Fibroblast of skin of back (primary cell): ENCODE measurements at regions not wholly inside any gene's neighbourhood (a gene's known extent, or its start where the extent isn't known, plus 50 kb on each side); places are given as distances from the start of the nearest gene placed in this dataset.
"Not testable (repeated sequence)": the region's sequence is repeated elsewhere in the genome, so short reads cannot be mapped to it uniquely, and the experiment has no call there.

Experiments used
- DNase-seq: peaks from one replicate; pipeline ENCODE4 v3.0.0-alpha.2; 2013

DNA sequence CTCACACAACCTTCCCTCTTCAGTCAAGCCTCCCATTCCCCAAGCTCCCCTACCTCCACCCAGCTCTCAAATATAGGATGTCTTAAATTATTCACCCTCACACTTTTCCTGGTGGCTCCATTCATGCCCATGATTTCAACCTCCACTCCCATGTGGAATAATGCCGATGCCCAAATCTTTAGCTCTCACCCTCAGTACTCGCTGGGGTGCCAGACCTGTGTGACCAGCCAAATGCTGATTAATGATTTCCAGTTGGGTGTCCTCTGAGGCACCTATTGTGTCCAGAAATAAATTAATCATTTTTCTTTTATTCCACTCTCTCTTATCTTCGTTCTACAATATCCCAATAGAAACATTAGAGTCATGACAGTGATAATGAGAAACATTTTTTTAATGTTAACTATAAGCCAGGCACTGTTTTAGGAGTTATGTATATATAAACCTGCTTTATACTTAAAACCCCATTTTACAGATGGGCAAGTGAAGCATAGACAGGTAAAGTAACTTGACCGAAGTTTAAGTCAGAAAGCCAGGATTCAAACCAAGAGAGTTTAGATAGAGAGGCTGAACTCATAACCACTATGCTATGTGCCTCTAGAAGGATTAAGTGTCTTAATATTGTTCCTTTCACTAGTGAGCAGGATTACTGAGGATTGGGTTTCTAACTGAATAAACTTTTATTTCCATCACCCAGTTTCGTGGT, 209.7 kb downstream of the DUSP10 start:
- no peak for DNase-seq

DNA sequence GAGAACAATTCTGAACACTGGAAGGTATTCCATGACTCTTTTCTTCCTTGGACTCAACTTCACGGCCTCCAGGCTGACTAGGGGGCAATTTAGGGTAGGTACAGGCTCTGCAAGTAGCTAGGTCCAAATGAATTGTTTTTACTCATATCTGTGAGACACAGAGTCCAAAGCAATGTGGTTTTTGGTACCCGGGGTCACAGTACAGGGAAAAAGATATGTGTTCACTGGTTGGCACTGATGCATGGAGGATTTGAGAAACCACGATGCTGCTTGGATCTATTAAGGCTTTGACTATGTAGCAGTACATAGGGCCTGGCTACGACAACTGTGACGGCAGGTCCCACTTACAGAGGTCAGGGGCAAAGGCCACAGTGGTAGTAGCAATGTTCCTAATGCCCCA, 200.6 kb downstream of the DUSP10 start:
- no peak for DNase-seq

DNA sequence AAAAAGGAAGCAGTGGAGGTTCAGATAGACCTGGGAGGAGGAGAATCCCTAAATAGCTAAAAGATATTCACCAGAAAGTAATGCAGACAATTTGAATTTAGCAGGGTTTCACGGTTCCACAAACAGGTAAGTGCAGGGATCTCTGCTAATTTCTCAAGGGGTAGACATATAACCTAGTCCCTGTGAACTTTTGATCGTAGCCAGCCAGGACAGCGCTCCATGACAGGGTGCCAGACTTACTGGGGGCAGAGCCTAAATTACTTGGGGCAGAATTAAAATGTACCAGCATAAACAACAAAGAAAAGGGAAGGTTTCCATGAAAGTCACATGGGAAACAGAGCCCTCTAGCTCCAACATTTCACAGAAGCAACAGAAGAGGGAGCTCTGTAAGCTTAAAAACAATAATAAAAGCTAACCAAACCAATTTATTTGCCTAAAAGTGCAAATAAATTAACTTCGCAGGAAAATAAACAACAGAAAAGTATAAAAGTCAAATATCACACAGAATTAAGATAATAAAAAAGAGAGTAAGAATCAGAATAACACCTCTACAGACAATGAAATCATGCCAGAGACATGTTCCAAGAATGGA, 198.3 kb downstream of the DUSP10 start:
- DNase-seq = peak; percentile 27

DNA sequence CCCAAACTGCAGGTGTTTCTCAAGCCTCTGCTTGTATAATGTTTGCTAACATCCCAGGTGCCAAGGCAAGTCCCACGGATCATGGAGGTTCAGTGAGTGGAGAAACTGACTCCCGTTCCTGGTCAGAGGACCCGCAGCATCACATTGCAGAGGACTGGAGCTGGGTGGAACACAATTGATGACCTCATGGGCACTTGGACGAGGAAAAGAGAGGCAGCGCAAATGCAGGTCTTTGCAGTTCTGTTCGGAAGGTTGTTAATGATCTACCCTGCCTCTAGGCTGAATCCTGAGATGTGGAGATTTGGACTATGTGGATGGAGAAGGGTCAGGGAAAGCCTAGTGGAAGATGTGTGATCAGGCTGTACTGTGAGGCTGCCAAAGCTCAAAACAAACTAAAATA, 192.9 kb downstream of the DUSP10 start:
- no peak for DNase-seq

DNA sequence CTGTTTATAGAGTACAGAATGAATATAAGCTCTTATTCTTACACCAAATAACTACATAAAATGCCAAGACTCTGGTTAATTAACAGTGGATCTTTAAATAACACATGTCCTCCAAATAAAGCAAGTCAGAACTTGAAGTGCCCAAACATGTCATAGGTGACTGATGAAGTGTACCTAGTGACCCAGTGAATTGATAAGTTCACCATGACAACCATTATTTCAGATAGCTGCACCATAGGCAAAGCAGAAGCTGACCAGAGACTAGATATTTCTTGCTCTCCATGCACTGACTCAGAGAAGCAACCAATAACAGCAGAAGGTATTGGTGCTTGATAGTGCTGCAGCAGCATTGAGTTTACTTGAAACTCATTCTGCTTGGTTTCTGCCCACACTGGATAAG, 192.1 kb downstream of the DUSP10 start:
- DNase-seq = no peak

DNA sequence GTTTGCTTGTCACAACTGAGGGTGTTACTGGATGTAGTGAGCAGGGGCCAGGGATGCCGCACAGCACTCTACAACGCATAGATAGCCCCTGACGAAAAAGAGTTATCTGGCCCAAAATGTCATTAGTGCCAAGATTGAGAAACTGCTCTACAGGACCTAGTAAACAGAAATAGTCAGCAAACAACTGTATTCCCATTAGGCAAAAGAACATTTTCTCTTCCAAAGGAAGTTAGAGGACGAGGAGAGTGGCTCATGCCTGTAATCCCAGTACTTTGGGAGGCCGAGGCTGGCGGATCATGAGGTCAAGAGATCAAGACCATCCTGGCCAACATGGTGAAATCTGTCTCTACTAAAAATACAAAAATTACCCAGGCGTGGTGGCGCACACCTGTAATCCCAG, 189.1 kb downstream of the DUSP10 start:
- DNase-seq = not testable (repeated sequence)

DNA sequence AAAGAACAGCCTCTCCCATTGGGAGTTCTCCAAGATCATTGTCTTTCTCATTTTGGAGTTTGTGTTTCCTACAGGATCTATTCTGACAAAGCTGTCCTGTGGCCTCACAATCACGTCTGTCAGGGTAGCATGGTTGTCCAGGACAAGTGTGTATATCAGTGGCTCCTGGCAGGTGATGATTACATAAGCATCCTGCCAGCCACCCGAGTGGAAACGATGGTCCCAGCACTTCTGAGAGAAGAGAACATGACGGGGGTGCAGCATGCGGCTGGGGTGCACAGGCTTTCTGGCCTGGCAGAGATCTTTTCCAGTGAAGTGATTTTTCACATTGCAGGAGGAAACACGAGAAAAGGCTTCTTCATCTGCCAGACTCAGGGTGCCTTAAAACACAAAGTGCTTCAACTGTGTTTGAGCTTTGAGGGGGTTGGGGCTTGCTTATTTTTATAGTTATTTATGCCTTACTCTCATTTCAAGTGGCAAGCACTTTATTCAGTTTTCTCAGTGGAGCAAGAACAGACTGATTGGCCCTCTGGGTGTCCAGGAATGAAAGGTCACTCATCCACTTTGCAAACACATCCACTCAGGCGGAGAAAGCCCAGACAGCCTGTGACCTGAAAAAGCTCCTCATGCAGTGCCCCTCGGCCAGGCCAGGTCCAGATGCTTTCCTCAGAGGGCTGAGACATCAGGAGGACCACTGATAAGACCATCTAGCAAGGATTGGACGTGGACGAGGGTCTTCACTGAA, 186.0 kb downstream of the DUSP10 start:
- no peak for DNase-seq

DNA sequence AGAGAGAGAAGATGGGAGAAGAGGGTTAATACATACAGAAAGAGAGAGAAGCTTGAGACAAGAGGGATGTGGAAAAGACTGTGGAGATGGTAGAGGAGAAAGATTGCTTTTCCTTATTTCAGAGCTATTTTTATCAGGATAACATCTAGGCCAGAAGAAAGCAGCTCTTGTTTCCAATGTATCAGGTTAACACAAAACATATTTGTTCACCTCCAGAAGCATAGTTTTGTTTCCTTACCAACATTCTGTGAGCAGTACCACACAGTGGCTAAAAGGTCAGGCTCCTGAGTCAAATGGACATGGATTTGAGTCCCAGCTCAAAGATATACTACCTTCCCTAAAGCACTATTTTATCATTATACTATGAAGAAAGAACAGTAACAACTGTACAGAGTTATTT, 185.5 kb downstream of the DUSP10 start:
- DNase-seq = no peak

DNA sequence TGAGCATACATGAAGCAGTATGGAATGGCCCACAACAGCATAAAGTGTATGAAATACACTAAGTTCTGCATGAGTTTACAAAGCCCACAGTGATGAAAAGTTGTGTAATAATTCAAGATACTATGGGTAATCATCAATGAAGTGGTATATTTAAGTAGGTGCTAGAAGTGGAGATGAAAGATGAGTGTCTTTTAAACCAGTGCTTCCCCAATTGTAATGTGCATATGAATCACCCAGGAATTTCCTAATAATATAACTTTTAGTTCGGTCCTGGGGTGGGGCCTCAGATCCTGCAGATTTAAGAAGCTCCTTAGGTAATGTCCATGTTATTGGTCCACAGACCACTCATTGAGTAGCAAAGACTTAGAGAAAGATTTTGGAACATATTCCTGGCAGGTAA, 184.9 kb downstream of the DUSP10 start:
- DNase-seq = no peak

DNA sequence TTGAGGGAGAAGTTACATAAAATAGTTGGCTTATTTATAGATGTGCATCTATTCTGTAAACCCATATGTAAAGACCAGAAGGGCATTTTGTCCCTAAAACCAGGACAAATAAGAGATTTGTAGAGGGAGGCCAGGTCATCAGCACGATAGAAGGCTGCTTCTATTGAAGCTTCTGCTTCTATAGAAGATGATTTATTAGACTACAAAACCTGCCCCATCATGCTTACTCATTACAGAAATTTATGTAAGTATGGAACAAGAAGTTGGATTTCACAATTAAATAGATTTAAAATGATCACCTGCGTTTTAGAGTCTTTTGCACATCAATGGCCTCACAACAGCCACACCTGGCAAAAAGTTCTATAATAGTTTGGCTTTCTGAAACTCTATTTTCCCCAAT, 183.5 kb downstream of the DUSP10 start:
- DNase-seq = no peak

DNA sequence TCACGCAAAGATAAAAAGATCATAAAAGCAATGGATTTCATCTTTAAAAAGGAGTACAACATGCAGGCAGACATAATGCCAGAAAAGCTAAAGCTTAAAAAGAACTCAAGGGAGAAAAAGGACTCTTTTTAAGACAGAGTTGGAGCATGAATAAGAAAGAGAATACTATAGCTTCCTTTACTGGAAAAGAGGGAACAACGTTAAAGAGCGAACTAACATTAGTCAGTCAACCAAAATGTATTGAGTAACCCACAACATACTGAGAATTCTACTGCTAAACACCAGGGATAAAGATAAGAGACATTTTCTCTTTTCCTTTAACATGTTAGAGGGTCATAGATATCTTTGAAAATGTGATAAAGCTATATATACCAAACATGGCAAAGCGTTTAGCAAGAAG, 182.0 kb downstream of the DUSP10 start:
- no peak for DNase-seq

DNA sequence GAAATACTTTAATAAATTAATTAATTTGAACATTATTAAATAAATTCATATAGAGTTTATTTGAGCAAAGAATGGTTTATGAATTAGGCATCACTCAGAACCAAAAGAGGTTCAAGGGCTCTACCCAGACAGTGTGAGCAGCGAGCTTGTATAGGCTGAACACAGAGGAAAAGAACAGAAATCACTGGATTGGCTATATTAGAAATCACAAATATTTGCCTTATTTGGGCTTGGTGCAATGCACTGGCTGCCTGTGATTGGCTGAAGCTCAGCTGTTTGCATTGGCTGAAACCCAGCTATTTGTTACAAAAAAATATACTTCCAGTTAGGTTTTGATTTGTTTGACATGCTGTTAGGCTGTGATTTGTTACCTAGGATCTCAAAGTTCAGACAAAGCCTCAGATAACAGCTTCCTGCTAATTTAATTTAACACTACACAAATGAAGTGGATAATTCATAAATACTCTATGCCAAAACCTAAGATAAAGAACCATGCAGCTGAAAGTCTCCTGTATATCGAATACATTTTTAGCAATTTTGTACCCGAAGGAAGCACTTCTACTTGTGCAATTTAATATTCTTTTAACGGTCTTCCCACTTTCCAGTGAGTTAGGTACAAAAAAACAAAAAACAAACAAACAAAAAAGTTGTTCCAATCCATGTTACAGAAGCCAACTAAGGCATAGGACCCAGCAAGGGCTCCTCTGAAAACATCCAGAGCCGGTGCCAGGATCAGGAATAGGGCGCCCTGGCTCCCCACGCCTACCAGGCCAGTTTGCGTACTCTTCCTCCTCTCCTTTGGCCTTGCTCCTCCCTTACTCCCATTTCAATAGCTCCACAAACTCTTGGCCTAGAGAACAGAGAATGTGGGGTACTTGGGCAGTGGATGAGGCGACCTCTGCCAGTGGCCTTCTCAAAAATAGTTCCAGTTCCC, 179.1 kb downstream of the DUSP10 start:
- no peak for DNase-seq

DNA sequence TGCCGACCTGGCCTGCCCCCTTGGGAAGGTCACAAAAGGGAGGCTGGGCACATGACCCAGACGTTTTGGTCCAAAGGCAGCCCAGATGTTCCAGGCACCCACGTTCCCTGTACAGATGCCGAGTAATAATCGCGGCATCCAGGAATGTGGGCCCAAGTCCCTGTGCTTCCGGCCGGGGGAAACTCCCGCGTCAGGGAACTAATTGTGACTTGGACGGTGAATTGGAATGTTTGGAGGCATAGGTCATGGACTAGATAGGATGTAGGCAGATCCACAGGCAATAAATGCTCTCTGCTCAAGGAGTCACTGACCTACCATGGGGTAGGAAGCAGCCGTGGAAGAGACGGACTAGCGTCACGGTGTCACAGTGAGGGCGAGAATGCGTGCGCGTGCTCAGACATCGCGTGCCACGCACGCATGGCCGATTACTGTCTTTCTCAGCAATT, 178.4 kb downstream of the DUSP10 start:
- no peak for DNase-seq

DNA sequence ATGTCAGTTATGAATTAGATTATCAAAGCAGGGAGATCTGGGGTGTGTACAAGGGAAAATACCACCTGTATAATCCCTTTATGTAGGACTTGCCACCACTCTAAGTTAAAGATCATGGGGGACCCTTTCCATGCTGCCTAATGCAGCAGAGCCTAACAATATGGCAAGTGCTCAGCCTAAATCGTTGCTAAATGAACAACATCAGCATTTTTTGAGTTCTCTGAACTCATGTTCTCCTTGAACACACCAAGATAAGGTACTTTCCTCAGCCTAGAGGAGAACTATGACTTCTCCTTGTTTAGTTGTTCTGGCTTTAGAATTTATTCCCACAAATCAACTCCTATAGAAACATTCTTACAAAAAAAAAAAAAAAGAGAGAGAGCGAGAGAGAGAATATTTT, 177.0 kb downstream of the DUSP10 start:
- DNase-seq = no peak

DNA sequence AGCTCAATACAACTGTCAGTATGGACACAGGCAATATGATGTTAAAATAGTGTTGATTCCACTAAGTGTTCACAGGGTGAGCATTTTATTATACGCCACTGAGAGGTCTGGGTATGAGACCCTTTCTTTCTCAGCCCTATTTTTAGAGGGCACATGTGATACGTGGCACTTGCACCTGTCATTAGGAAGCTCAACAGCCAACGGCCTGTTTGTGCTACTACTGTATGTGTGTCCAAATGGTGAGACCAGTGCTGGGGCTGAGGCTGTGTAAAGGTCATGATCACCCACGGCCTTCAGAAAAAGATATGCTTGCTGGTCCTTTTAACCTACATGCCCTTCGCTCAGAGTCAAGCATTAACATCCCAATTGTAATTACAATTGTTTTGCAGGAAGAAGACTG, 176.2 kb downstream of the DUSP10 start:
- DNase-seq = no peak

DNA sequence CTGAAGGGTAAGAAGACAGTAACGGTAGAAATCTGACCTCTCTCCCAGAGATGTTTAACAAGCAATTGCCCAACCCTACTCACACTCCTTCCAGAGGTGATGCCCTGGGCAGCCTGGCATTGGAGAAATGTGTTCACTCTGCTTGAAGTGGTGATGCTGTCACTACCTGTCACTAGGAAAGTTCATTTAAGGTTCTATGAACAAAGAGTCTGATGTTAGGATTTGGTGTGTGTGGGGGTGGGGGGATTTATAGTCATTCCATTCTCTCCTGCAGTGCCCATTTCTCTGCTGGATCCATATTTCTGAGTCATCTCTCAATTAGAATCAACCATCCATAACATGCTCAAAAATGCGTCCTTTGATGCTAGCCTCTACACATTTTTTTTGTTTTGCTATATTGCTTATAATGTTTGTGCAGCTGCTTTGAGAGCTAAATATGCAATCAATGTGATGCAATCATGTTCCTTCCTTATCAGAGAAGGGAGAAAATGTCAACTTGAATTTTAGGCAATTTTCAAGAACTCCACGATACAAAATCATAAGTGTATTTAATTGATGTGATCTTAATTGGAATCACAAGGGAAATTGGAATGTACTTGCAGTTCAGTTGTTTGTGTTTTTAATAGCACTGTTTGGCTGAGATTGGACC, 173.9 kb downstream of the DUSP10 start:
- no peak for DNase-seq

DNA sequence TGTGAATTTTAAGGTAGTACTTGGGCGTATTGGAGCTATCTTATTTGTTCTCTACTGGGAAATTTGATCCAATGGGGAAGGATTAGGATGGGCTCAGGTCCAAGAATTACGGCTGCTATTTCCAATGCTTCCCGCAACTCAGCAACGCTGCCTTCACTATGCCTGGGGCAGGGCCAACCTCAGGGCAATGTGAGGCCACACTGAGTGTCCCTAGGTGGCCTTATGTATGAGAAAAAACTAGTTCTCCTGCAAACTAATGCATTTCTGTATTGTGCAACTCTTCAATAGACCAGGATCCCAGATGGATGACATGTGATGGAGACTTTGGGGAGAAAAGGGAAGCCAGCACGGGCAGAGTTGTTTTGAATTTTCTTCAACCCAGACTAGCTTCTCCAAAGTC, 168.1 kb downstream of the DUSP10 start:
- DNase-seq = no peak

DNA sequence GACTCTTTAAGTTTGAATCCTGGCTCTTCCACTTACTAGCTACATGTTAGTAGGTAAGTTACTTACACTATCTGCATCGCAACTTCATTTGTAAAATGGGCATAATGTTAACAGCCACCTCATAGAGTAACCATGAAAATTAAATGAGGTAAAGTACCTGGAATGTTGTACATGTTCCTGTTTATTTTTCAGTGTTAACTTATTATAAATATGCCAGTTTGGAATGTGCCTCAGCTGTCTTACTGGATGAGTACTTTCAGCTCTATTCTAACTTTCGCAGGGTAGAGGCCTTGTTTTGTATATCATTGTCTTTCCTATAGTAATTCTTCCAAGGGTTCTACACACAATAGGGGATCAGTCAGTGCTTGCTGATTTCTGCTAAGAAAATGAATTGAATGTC, 167.4 kb downstream of the DUSP10 start:
- DNase-seq = peak; percentile 12

DNA sequence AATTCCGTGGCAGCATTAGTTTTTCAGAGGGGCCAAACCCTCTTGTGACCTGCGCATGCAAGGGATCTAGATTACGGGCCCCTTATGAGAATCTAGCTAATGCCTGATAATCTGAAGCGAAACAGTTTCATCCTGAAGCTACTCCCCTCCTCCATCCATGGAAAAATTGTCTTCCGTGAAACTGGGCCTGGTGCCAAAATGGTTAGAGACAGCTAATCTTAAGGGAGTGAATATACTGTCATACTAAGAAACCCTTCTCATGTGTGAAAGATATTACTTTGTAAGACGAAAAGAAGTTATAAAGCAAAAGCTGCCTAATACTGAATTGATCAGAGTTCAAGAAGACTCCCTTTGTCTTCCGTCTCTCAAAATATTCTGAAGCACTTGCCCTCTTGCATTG, 166.3 kb downstream of the DUSP10 start:
- DNase-seq = peak; percentile 19

DNA sequence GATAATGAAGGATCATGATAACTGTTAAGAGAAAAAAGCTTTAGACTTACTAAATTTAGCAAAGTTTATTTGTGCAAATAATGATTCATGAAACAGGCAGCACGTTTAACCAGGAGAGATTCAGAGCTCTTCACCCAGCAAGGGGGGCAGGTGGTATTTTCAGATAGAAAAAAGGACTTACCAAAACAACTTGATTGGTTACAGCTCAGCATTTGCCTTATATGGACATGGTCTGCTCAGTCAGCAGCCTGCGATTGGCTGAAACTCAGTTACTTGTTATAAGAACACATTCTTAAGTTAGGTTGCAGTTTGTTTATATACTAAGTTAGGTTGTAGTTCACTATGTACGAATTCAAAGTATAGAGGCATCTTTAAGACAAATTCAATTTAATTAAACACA, 165.6 kb downstream of the DUSP10 start:
- peak; percentile 76 for DNase-seq

DNA sequence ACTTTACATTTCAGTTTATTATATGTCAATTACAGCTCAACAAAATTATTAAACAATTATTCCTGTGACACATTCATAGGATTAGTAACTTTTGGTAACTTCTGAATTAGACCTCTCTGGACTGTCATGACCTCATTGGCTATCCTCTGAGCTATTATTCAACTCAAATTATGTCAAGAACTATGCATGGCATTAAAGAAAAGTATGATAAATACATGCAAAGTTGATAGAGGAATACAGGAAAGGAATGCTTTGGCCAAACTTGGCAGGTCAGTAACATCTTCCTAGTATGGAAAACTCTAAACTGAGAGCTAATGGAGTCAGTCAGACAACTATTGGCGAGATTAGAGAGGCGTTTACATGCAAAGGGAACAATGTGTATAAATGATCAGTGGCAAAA, 158.4 kb downstream of the DUSP10 start:
- DNase-seq = peak; percentile 48

DNA sequence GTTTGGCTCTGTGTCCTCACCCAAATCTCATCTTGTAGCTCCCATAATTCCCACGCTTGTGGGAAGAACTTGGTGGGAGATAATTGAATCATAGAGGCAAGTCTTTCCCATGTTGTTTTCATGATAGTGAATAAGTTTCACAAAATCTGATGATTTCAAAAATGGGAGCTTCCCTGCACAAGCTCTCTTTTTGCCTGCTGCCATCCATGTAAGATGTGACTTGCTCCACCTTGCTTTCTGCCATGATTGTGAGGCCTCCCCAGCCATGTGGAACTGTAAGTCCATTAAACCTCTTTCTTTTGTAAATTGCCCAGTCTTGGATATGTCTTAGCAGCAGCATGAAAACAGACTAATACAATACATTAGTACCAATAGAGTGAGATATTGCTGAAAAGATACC, 154.9 kb downstream of the DUSP10 start:
- not testable (repeated sequence) for DNase-seq
